Endothelial cell (in vitro differentiated cells): ENCODE measurements at regions not wholly inside any gene's neighbourhood (a gene's known extent, or its start where the extent isn't known, plus 50 kb on each side); places are given as distances from the start of the nearest gene placed in this dataset.
A peak's percentile ranks its signal among the peaks of the same experiment; 100 is the strongest.
"Not testable (repeated sequence)": the region's sequence is repeated elsewhere in the genome, so short reads cannot be mapped to it uniquely, and the experiment has no call there.

Experiments
- DNase-seq: peaks from one replicate; pipeline ENCODE4 v3.0.0; 2021; ENCODE audit warnings: low spot score
- H3K27ac Mint-ChIP-seq: one replicate; pipeline ENCODE4 v1.8.0; 2021; ENCODE audit warnings: mixed read lengths, inconsistent platforms; ENCODE audit not compliant: unreplicated experiment
- H3K27me3 Mint-ChIP-seq: one replicate; pipeline ENCODE4 v1.8.0; 2021; ENCODE audit warnings: mild to moderate bottlenecking, moderate library complexity, mixed read lengths, inconsistent platforms; ENCODE audit not compliant: unreplicated experiment
- H3K36me3 Mint-ChIP-seq: one replicate; pipeline ENCODE4 v1.8.0; 2021; ENCODE audit warnings: mild to moderate bottlenecking, low read depth, mixed read lengths, inconsistent platforms; ENCODE audit not compliant: unreplicated experiment
- H3K4me1 Mint-ChIP-seq: one replicate; pipeline ENCODE4 v1.8.0; 2021; ENCODE audit warnings: mild to moderate bottlenecking, mixed read lengths, inconsistent platforms; ENCODE audit not compliant: unreplicated experiment
- H3K4me3 Mint-ChIP-seq: one replicate; pipeline ENCODE4 v1.8.0; 2021; ENCODE audit warnings: mild to moderate bottlenecking, mixed read lengths, inconsistent platforms; ENCODE audit not compliant: unreplicated experiment
- H3K9me3 Mint-ChIP-seq: one replicate; pipeline ENCODE4 v1.8.0; 2021; ENCODE audit warnings: mixed read lengths, inconsistent platforms; ENCODE audit not compliant: unreplicated experiment
- CTCF ChIP-seq: fragments of 200-600 bp; sonication (generic); IDR thresholded peaks from one replicate; pipeline ENCODE4 v1.5.0; 2021; ENCODE audit warnings: antibody characterized with exemption; ENCODE audit not compliant: unreplicated experiment

GRCh38 chr4:9611101-9611500 lies 166.9 kb downstream of the DEFB131A start:
- no peak for TF ChIP-seq CTCF
- Mint-ChIP-seq H3K27me3 (peaks cover 2% of the 10 kb centered on the region), H3K9me3 (no peaks in the 10 kb centered on the region), H3K4me1 (no peaks in the 10 kb centered on the region), H3K36me3 (no peaks in the 10 kb centered on the region), H3K4me3 (no peak overlapping the region), H3K27ac (no peak overlapping the region)
- no peak for DNase-seq

- not testable (repeated sequence) for H3K4me3 Mint-ChIP-seq, H3K4me1 Mint-ChIP-seq
Measured at GRCh38 chr4:9636411-9636810, 145.0 kb upstream of the DRD5 start.

GRCh38 chr4:9659678-9660077 lies 121.8 kb upstream of the DRD5 start:
- not testable (repeated sequence) for H3K4me3 Mint-ChIP-seq, H3K36me3 Mint-ChIP-seq, H3K27me3 Mint-ChIP-seq, H3K27ac Mint-ChIP-seq, H3K9me3 Mint-ChIP-seq, H3K4me1 Mint-ChIP-seq
- peak; percentile 9 for DNase-seq
- peak; percentile 58 for TF ChIP-seq CTCF

More at GRCh38 chr4:9636411-9636810, 145.0 kb upstream of the DRD5 start:
- H3K36me3 Mint-ChIP-seq, H3K9me3 Mint-ChIP-seq, H3K27me3 Mint-ChIP-seq, H3K27ac Mint-ChIP-seq, DNase-seq: not testable (repeated sequence)

GRCh38 chr4:9660955-9661354 lies 120.5 kb upstream of the DRD5 start:
- H3K4me1 Mint-ChIP-seq, H3K27me3 Mint-ChIP-seq, H3K27ac Mint-ChIP-seq, H3K36me3 Mint-ChIP-seq, H3K4me3 Mint-ChIP-seq, H3K9me3 Mint-ChIP-seq, DNase-seq: not testable (repeated sequence)

GRCh38 chr4:9670725-9671124 lies 110.7 kb upstream of the DRD5 start:
- not testable (repeated sequence) for H3K27me3 Mint-ChIP-seq, H3K9me3 Mint-ChIP-seq, H3K27ac Mint-ChIP-seq, H3K4me1 Mint-ChIP-seq, DNase-seq, H3K36me3 Mint-ChIP-seq, H3K4me3 Mint-ChIP-seq

GRCh38 chr4:9677357-9677756 lies 104.1 kb upstream of the DRD5 start:
- H3K27ac Mint-ChIP-seq, DNase-seq, H3K27me3 Mint-ChIP-seq, H3K4me3 Mint-ChIP-seq, H3K36me3 Mint-ChIP-seq, H3K9me3 Mint-ChIP-seq, H3K4me1 Mint-ChIP-seq: not testable (repeated sequence)

GRCh38 chr4:9679704-9680478 lies 101.5 kb upstream of the DRD5 start:
- Mint-ChIP-seq H3K4me1 (no peaks in the 10 kb centered on the region), H3K27ac (no peak overlapping the region), H3K4me3 (no peak overlapping the region), H3K9me3 (no peaks in the 10 kb centered on the region), H3K27me3 (no peaks in the 10 kb centered on the region), H3K36me3 (no peaks in the 10 kb centered on the region)
- DNase-seq, result no peak
- TF ChIP-seq CTCF, result no peak

- not testable (repeated sequence) for H3K4me1 Mint-ChIP-seq, H3K36me3 Mint-ChIP-seq, H3K27me3 Mint-ChIP-seq, H3K4me3 Mint-ChIP-seq, H3K9me3 Mint-ChIP-seq, DNase-seq, H3K27ac Mint-ChIP-seq
Measured at GRCh38 chr4:9683174-9683573, 98.3 kb upstream of the DRD5 start.

GRCh38 chr4:9685016-9685415 lies 96.4 kb upstream of the DRD5 start:
- not testable (repeated sequence) for H3K27ac Mint-ChIP-seq, H3K4me1 Mint-ChIP-seq, H3K9me3 Mint-ChIP-seq, H3K4me3 Mint-ChIP-seq, DNase-seq, H3K27me3 Mint-ChIP-seq, H3K36me3 Mint-ChIP-seq
